NT2/D1 (cell line): ENCODE measurements at regions not wholly inside any gene's neighbourhood (a gene's known extent, or its start where the extent isn't known, plus 50 kb on each side); places are given as distances from the start of the nearest gene placed in this dataset.

ENCODE experiments used
- DNase-seq: peaks from one replicate; pipeline ENCODE4 v3.0.0-alpha.2; 2011; ENCODE audit warnings: low read depth, low spot score
- H3K27me3 ChIP-seq: 2 replicates; pipeline ENCODE4 v1.6.0; 2011; ENCODE audit warnings: mild to moderate bottlenecking; ENCODE audit not compliant: insufficient read length, insufficient read depth
- H3K36me3 ChIP-seq: 2 replicates; pipeline ENCODE4 v1.6.1; 2011; ENCODE audit warnings: mild to moderate bottlenecking, low read length, mixed read lengths; ENCODE audit not compliant: insufficient read depth, insufficient read length
- H3K4me1 ChIP-seq: 2 replicates; pipeline ENCODE4 v1.5.1; 2011; ENCODE audit not compliant: insufficient read depth, insufficient read length
- H3K4me3 ChIP-seq: 2 replicates; pipeline ENCODE4 v1.5.1; 2011; ENCODE audit warnings: low read depth; ENCODE audit not compliant: insufficient read length
- H3K9ac ChIP-seq: 2 replicates; pipeline ENCODE4 v1.6.0; 2011; ENCODE audit warnings: low read depth; ENCODE audit not compliant: insufficient read length
- H3K9me3 ChIP-seq: 2 replicates; pipeline ENCODE4 v1.5.1; 2011; ENCODE audit warnings: mild to moderate bottlenecking, low read length; ENCODE audit not compliant: insufficient read depth
- SUZ12 ChIP-seq: IDR thresholded peaks from 2 replicates; pipeline ENCODE4 v1.6.1; 2011; ENCODE audit not compliant: insufficient read length, insufficient read depth; ENCODE audit errors: extremely low read depth
- YY1 ChIP-seq: IDR thresholded peaks from 2 replicates; pipeline ENCODE4 v1.6.1; 2011; ENCODE audit not compliant: insufficient read length, insufficient read depth
- ZNF274 ChIP-seq: IDR thresholded peaks from 2 replicates; pipeline ENCODE4 v1.6.1; 2011; ENCODE audit warnings: mild to moderate bottlenecking, low read depth, low read length

GRCh38 chr2:175404839-175405238 lies 223.3 kb upstream of the ATP5MC3 start:
- TF ChIP-seq YY1: no peak
- no peak for TF ChIP-seq SUZ12
- TF ChIP-seq ZNF274: no peak
- no peaks in the 10 kb centered on the region for H3K36me3 ChIP-seq
- DNase-seq: no peak

GRCh38 chr2:175403599-175404221 lies 222.2 kb upstream of the ATP5MC3 start:
- H3K9ac ChIP-seq: no peak overlapping the region
- H3K4me3 ChIP-seq: no peak overlapping the region
- H3K27me3 ChIP-seq: no peaks in the 10 kb centered on the region
- no peak for DNase-seq
- H3K4me1 ChIP-seq: no peaks in the 10 kb centered on the region
- H3K36me3 ChIP-seq: no peaks in the 10 kb centered on the region
- TF ChIP-seq ZNF274: no peak
- H3K9me3 ChIP-seq: no peaks in the 10 kb centered on the region

More at GRCh38 chr2:175404839-175405238, 223.3 kb upstream of the ATP5MC3 start:
- Histone ChIP-seq H3K9ac (no peak overlapping the region), H3K4me1 (no peaks in the 10 kb centered on the region), H3K27me3 (no peaks in the 10 kb centered on the region), H3K4me3 (no peak overlapping the region), H3K9me3 (no peaks in the 10 kb centered on the region)

- no peak for DNase-seq
- no peaks in the 10 kb centered on the region for H3K9me3 ChIP-seq
- H3K9ac ChIP-seq: no peak overlapping the region
- H3K36me3 ChIP-seq: no peaks in the 10 kb centered on the region
- no peak for TF ChIP-seq SUZ12
- no peak for TF ChIP-seq ZNF274
- no peak for TF ChIP-seq YY1
- no peak overlapping the region for H3K4me3 ChIP-seq
- H3K4me1 ChIP-seq: no peaks in the 10 kb centered on the region
- no peaks in the 10 kb centered on the region for H3K27me3 ChIP-seq
These were observed 221.1 kb upstream of the ATP5MC3 start for GRCh38 chr2:175402571-175402970.

- no peaks in the 10 kb centered on the region for H3K9me3 ChIP-seq
- no peak for DNase-seq
- no peaks in the 10 kb centered on the region for H3K36me3 ChIP-seq
- H3K27me3 ChIP-seq: no peaks in the 10 kb centered on the region
- H3K4me1 ChIP-seq: no peaks in the 10 kb centered on the region
- H3K9ac ChIP-seq: no peak overlapping the region
- no peak overlapping the region for H3K4me3 ChIP-seq
- TF ChIP-seq YY1: no peak
- TF ChIP-seq ZNF274: no peak
- TF ChIP-seq SUZ12: no peak
These were observed 220.5 kb upstream of the ATP5MC3 start for GRCh38 chr2:175401956-175402469.

- Histone ChIP-seq H3K27me3 (no peaks in the 10 kb centered on the region), H3K9ac (no peak overlapping the region), H3K36me3 (no peaks in the 10 kb centered on the region), H3K9me3 (no peaks in the 10 kb centered on the region), H3K4me1 (no peaks in the 10 kb centered on the region), H3K4me3 (no peak overlapping the region)
- TF ChIP-seq YY1: no peak
- no peak for TF ChIP-seq ZNF274
- TF ChIP-seq SUZ12: no peak
- no peak for DNase-seq
These were observed 219.5 kb upstream of the ATP5MC3 start for GRCh38 chr2:175400975-175401374.

- Histone ChIP-seq H3K4me1 (no peaks in the 10 kb centered on the region), H3K36me3 (no peaks in the 10 kb centered on the region), H3K9ac (no peak overlapping the region), H3K9me3 (no peaks in the 10 kb centered on the region), H3K27me3 (no peaks in the 10 kb centered on the region), H3K4me3 (no peak overlapping the region)
- TF ChIP-seq ZNF274: no peak
- TF ChIP-seq YY1: no peak
- no peak for TF ChIP-seq SUZ12
- DNase-seq: no peak
These were observed 217.8 kb upstream of the ATP5MC3 start for GRCh38 chr2:175399326-175399725.

- Histone ChIP-seq H3K4me3 (no peak overlapping the region), H3K36me3 (no peaks in the 10 kb centered on the region), H3K27me3 (no peaks in the 10 kb centered on the region), H3K9me3 (no peaks in the 10 kb centered on the region), H3K9ac (no peak overlapping the region), H3K4me1 (no peaks in the 10 kb centered on the region)
- TF ChIP-seq SUZ12 (no peak), ZNF274 (no peak), YY1 (no peak)
- no peak for DNase-seq
These were observed 217.3 kb upstream of the ATP5MC3 start for GRCh38 chr2:175398848-175399247.
